Left renal cortex interstitium (tissue), 4 donors: ENCODE measurements at regions not wholly inside any gene's neighbourhood (a gene's known extent, or its start where the extent isn't known, plus 50 kb on each side); places are given as distances from the start of the nearest gene placed in this dataset.
"Not testable (repeated sequence)": the region's sequence is repeated elsewhere in the genome, so short reads cannot be mapped to it uniquely, and the experiment has no call there.

ENCODE experiments used
- DNase-seq, 4 donors: peaks; one replicate each; pipeline ENCODE4 v3.0.0-alpha.2; 2013; ENCODE audit warnings: low read depth in 4 of 4, low spot score in 2 of 4, missing footprints in 1 of 4

DNA sequence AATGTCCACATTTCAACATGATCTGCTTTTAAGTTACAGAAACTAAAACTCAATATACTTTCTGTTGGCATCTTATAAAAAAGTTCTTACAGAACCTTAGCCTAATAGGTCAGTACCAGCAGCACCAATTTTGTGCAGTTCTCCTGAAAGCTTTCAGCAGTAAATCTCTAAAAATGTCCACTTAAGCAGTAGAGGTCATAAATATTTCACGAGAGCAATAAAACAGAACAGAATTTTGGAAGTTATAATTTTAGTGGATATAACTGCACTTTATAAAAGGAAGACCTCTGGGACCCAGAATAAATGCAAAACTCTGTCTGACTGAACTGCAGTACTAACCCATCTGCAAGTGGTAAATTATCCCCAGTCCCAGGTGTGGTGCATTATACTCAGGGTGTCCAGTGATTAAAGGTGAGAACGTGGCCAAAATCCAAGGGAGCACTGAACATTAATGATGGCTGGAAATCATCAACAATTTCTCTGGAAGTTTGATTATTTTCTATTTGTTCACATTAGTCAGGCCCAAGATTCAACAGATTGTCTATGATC, 172.6 kb upstream of the RSPO3 start:
- no peak for DNase-seq

DNA sequence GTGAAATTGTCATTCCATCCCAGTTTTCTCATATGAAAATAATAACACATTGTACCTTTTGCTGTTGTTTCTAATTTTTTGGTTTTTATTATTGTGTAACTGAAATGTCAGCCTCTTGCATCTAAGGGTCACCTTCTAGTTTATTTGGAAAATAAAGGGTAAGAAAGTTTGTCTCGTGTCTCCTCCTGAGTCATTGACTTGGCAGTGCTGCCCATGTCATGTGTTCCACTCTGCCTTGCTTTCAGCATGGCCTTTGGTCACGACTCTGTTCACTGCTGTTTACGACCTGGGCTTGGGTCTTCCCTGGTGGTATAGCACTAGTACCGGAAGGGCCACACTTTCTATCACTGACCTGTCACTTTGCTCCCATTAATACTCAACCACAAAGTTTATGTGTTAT, 171.4 kb upstream of the RSPO3 start:
- DNase-seq, result no peak

DNA sequence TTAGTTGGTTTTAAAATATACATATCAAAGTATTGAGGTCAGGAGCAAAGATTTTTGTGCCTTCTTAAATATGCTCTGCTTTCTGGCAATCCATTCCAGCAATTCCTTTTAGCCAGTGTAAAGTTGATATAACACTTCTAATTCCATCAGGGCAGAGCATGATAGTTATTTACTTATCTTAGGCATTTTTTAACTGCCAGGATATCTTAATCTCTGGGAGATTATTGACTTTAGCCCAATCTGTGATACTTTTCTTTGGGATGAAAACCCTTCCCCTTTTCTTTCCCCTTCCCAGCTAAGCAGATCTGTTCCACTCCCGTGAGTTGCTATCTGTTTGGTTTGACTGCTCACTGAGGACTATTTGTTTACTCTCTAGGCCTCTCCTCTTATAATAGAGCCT, 168.7 kb upstream of the RSPO3 start:
- no peak for DNase-seq

DNA sequence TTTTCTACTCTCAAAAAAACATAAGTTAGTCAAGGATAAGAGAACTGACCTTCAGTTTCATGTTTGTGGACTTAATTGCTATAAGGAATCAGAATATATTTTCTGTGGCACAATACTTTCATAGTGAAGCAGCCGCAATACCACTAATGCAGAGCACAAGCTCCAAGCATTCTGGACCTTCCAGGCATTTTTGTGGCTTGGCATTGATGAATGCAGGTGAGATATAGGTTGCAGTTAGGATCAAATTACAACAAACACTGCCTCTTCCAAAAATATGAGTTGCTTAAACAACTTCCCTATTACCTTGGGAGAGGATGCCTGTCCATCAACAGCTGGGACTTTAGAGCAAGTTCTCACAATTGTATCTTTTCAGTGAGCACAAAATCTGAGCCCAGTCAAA, 162.8 kb upstream of the RSPO3 start:
- DNase-seq, result no peak

DNA sequence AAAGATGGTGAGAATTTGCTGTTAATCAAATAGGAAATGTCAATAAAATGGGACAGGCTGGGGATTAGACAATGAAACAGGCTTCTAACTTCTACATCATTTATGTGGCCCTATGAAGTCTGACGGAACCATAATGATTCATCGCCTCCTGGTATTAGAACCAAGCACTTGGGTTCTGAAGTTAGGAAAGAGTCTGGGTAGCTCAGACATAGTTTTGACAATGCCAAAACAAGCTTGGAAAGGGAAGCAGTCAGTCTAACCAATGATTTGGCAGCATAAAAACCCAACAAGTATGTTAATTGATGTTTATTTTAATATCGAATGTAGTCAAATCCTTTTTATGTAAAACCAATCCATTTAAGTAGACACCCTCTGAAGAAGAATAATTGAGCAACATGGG, 160.8 kb upstream of the RSPO3 start:
- no peak for DNase-seq

DNA sequence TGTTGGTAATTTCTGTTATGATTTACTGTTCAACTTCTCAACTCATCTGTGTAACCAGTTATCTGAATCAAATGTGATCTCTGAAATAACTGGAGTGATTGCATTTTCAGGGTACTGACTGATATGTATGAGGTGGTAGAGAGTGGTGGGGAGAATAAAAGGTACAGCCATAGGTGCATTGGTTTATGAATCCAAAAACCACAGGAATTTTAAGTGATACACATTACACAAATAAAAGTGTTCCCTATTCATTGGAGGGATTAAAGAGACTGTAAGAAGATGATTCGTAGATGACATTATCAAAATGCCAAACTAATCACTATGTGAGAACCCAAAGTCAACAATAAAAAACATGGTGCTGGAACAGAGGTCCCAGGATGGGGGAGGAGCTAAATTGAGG, 158.7 kb upstream of the RSPO3 start:
- no peak for DNase-seq

DNA sequence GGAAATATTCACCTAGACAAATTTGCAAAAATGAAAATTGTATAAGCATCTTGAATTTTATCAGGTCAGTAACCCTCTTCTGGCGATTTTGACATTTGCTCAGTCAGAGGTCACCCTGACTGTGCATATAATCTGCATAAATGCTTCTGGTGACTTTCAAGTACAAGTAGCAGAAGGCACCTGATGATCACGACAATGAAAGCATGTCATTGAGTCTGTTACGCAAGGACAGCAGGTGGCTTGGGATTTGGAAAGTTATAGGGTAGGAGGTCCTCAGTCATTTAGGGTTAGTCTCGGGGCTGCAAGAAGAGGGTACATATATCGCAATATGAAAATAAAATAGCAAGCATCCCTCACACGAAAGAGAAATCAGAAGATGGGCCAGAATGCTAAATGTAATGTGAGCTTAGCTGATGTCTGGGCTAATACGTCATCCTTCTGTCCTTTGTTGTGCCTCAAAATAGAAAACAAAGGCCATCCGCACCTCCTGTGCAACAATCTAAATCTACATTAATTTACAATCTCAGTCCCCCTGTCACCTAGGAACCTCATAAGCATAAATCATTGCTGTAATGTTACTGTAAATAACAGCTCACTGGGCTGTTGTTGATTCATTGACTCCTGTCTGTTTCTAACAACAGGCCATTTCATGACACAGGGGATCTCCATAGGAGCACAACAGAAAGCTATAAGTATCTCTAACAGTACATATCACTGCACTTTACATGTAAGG, 155.2 kb upstream of the RSPO3 start:
- no peak for DNase-seq

DNA sequence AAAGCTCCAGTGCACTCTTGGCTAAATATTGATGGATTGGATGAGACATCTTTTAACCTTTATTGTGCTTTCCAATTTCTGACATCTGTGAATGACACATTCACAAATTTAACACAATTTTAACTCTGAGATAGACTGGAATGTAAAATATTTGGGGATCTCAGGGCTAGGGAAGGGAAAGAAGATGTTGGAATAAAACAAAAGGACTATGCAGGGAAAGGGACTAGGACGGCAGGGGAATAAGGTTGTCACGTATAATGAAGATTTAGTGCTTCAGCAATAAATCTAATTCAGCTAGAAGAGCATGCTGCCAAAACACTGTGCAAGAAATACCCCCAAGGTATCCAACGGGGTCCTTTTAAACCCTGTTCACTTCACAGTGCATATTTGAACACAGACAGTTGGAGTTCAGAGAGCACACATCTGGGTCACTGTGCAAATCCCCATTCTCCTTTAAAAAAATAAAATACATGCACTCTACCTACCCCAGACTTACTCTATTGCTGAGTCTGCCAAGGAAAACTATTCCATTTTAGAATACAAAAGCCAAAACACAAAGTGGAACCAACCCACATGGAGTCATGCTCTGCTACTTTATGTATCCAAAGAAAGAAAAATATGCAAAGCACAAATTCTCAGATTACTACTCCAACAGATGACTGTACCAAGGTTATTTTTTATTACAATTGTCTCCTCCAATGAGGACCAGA, 151.0 kb upstream of the RSPO3 start:
- DNase-seq, result no peak

DNA sequence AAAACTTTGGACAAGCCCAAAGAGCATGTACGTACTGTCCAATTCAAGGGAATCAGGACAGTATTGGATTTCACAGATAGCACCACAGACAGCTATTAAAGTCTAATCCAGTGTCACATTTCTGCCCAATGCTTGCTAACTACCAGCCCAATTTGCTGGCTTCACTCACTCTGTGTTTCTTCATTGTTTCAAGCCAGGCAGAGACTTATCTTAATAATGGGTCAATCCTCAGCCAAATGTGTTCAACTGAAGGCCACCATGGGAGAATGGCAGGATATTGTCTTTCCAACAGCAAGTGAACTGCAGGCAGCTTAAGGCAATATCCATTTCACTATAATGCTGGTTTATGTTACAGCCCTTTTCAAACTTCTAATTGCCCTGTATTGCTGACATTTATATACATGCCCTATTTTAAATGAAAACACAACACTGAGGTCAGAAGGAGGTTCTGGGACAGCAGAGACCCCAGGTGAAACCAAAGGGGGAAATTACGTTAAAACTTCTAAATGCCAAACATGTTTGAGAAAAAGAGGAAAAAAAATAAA, 142.1 kb upstream of the RSPO3 start:
- DNase-seq, result no peak

DNA sequence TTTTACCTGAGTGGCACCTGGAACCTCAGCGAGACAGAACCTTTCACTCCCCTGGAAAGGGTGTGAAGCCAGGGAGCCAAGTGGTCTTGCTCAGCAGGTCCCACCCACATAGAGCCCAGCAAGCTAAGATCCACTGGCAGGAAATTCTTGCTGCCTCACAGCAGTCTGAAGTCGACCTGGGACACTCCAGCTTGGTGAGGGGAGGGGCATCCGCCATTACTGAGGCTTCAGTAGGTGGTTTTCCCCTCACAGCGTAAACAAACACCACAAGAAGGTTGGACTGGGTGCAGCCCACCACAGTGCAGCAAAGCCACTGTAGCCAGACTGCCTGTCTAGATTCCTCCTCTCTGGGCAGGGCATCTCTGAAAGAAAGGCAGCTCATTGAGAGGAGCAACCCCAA, 134.7 kb upstream of the RSPO3 start:
- DNase-seq, result no peak

DNA sequence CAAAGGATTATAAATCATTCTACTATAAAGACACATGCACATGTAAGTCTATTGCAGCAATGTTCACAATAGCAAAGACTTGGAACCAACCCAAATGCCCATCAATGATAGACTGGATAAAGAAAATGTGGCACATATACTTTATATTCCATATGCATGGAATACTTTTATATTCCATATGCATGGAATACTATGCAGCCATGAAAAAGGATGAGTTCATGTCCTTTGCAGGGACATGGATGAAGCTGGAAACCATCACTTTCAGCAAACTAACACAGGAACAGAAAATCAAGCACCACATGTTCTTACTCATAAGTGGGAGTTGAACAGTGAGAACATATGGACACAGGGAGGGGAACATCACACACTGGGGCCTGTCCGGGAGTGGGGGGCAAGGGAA, 130.3 kb upstream of the RSPO3 start:
- DNase-seq, result not testable (repeated sequence)

DNA sequence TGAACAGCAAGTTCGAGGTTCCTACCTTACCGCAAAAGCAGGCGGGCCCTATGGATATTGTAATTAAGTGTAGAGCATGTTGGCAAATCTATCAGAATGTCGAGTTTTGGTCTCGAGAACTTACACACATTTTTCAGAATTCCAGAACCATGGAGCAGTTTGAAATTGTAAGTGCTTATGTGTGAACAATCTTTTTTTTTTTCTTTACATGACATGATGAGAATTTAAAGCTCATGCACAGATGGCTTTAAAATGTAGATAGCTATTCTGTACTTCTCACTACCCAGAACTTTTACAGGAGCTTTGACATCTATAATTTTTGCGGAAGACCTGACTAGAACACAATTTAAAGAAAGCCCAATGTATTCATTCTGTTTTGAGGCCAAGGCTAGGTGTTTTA, 117.8 kb upstream of the RSPO3 start:
- no peak for DNase-seq

DNA sequence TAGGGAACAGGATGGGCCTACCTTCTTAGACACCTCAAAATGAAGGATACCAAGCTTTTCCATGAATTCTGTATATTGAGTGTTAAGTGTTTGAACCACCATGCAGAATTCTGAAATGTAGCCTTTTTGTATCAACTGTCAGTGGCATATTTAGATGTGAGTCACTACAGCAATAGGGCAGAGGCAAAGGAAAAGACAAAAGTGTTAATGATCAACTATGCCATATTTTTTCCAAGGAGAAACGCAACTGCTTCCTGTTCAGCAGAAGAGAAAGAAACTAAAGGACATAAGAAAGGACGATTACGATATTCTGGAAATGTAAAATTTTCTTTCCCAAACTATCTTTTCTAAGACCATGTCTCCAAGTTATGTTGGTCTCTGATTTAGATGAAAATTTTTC, 104.6 kb upstream of the RSPO3 start:
- DNase-seq, result no peak

DNA sequence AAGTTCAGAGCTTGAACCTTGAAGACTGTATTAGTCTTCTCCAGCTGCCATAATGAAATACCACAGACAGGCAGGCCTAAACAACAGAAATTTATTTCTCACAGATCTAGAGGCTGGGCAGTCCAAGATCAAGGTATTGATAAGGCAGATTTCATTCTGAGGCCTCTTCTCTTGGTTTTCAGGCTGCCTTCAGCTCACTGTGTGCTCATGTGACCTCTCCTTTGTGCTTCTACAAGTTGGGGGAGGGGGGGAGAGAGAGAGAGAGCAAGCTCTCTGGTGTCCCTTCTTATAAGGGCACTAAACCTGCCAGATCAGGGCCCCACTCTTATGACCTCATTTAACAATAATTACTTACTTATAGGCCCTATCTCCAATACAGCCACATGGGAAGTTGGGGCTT, 102.6 kb upstream of the RSPO3 start:
- no peak for DNase-seq

DNA sequence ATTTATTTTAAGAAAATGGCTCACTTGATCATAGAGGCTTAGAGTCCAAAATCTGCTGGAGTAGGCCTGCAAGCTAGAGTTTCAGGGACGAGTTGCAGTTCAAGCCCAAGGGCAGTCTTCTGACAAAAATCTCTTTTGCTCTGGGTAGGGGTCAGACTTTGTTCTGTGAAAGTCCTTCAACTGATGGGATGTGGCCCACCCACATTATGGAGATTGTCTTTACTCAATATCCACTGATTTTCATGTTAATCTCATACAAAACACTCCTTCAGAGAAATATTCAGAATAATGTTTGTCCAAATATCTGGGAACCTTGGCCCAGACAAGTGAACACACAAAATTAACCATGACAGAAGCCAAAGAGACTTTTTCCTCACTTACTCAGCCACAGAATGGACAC, 98.6 kb upstream of the RSPO3 start:
- no peak for DNase-seq

DNA sequence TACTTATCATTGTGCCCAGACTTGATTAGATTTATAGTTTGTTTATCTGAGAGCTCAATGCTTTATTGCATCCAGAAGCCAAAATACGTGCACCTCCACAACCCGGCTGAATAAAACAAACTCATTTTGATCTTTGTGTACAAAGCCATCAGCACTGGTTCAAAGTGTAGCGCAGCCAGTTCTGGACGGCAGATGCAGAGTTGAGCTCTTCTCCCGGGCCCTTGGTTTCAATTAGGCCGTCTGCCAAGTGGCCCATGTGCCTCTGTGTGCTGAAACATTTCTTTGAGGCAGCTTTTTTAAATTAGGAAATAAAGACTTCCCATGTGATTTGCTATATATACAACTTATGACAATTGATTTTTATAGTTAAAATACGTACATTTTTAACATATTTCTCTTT, 96.2 kb upstream of the RSPO3 start:
- peak in 1 of 4 donors; percentile 4 for DNase-seq

DNA sequence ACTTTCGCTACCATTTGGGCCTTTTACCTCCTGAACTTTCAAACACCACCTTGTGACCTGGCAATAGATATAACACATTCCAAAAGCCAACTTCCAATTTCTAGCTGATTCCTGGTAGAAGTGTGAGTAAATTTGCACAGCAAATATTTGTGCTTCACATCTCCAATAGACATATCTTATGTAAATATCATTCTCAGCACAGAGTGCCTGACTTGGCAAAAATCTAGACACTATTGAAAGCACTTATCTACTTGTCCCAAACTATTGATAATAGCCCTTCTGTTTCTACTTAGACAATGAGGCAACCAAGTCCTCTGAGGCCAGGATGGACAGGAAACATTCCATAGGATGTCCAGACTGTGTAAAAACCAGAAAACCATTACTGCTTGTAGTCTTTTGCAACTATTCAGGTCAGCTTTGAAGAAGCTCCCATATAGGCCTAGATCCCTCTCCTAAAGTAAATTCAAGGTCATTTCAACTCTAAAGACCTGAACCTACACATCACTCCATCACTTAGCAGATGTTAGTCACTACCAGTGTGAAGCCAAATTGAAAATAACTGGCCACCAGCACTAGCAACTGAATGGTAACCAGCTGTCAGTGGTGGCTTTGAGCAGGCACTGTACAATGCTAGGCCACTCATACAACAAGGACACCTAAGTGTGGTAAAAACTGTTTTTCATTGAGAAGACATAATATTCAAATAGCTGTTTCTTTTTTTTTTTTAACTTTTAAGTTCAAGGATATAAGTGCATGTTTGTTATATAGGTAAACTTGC, 95.3 kb upstream of the RSPO3 start:
- no peak for DNase-seq

DNA sequence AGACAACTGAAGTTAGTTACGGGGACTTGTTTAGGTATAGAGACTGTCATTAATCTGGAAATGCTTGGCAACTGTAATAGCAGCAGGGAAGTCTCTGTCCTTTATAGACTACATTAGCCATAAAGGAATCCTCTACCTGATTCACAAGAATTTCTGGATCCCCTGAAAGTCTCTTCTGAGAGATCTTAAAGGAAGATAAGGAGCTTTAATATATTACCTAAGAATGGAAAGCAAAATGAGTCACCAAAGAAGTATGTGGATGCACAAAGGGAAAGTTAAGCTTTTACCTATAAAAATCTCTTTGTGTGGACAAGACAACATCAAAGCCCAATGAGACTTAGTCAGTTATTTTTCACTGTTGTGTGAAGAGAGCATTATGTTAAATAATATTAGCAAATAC, 92.2 kb upstream of the RSPO3 start:
- no peak for DNase-seq

DNA sequence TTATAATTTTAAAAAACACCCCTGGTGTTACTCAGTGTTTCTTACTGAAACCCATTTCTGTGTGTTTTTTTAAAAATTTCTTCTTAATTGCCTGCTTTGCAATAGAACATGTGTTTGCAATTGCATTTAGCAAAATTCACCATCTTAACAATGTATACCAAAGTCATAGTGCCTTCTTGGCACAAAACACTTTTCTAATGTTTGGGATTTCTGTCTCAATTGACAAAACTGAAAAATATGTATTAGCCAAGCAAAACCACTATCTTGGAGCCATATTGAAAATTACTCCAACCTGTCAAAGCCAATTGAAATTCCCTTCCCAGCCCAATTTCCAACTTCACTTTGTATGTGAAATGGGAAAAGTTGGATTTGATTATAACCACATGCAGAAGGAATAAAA, 88.4 kb upstream of the RSPO3 start:
- no peak for DNase-seq

DNA sequence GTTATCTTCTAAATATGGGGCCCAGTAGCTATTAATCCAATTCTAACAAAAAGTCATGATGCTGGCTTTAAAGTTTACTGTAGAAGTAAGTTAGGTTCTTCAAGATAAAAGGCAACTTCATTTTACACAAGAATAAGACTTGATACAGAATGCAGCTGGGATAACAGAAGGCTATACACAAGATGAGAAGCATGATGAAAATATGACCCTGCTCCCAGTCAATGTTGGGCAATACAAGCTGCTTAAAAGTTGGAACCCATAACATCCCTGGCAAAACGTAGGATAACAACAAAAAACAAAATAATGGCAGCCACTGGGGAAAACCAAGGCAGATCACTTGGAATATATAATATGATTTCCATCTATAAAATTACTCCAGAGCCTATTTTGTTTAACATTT, 87.6 kb upstream of the RSPO3 start:
- DNase-seq, result no peak

DNA sequence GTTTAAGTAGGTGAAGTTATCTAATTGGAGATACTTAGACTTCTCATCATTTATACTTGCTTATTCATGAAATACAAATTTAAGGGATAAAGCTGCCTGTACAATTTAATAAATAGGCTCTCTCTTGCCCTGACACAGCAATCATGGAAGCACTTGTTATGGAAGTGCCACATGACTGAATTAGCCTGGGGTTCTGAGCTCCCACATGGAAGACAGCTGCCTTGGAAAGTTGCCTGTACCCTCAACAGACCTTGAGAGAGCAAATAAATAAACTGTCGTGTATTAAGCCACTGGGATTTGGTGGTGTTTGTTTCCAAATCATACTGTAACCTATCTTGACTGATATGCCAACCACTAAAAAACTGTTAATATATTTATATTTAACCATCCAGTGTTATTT, 87.0 kb upstream of the RSPO3 start:
- no peak for DNase-seq
